CD4-positive, alpha-beta T cell (primary cell): ENCODE measurements at regions not wholly inside any gene's neighbourhood (a gene's known extent, or its start where the extent isn't known, plus 50 kb on each side); places are given as distances from the start of the nearest gene placed in this dataset.

ENCODE experiments used
- ATAC-seq: fragments of 200-7000 bp; cut with Tn5 transposase; one replicate; pipeline ENCODE4 v1.10.0; 2022; ENCODE audit warnings: mild to moderate bottlenecking; ENCODE audit not compliant: poor library complexity
- CTCF ChIA-PET: fragments of 350-600 bp; sonication (Branson Sonifier 250); formaldehyde crosslinking; loops from one replicate; lab custom pipeline; 2021; ENCODE audit warnings: antibody characterized with exemption, inconsistent platforms; lab: Charles Lee
- POLR2A ChIA-PET: fragments of 350-600 bp; sonication (Branson Sonifier 250); formaldehyde crosslinking; loops from one replicate; lab custom pipeline; 2021; ENCODE audit warnings: antibody characterized with exemption, inconsistent platforms; lab: Charles Lee
- DNase-seq, 14 experiments: peaks; one replicate each; pipeline ENCODE4 v3.0.0-alpha.2; 2013 to 2020; ENCODE audit warnings: mixed read lengths in 2 of 14
- H3K27ac ChIP-seq, 2 donors: one replicate each; pipeline versions ENCODE4 v1.5.1 to v1.7.0; 2013; ENCODE audit warnings: low read length in 2 of 2, low read depth in 1 of 2, mild to moderate bottlenecking in 1 of 2
- H3K27me3 ChIP-seq, 2 experiments: 1 replicate in 1 of 2; 2 replicates in 1 of 2; pipeline versions ENCODE4 v1.6.1 to v1.7.0; 2013; ENCODE audit warnings: low read length in 2 of 2, control low read depth in 1 of 2, mild to moderate bottlenecking in 1 of 2, moderate library complexity in 1 of 2; ENCODE audit not compliant: insufficient read depth in 2 of 2, control insufficient read depth in 1 of 2
- H3K36me3 ChIP-seq: one replicate; pipeline ENCODE4 v1.6.1; 2013; ENCODE audit warnings: low read length, control low read depth; ENCODE audit not compliant: insufficient read depth
- H3K4me1 ChIP-seq: one replicate; pipeline ENCODE4 v1.6.1; 2013; ENCODE audit warnings: low read length, control low read depth; ENCODE audit not compliant: insufficient read depth
- H3K4me3 ChIP-seq: one replicate; pipeline ENCODE4 v1.5.1; 2013; ENCODE audit warnings: mild to moderate bottlenecking, low read length, moderate library complexity
- H3K9me3 ChIP-seq, 2 experiments: 1 replicate in 1 of 2; 2 replicates in 1 of 2; pipeline versions ENCODE4 v1.6.1 to v1.7.0; 2013; ENCODE audit warnings: low read length in 2 of 2, mild to moderate bottlenecking in 2 of 2, control low read depth in 1 of 2, moderate library complexity in 1 of 2; ENCODE audit not compliant: control insufficient read depth in 1 of 2, insufficient read depth in 1 of 2
- H3K27ac Mint-ChIP-seq: one replicate; pipeline ENCODE4 v1.8.0; 2020; ENCODE audit warnings: mixed read lengths
- H3K27me3 Mint-ChIP-seq: one replicate; pipeline ENCODE4 v1.8.0; 2021; ENCODE audit warnings: mixed read lengths
- H3K36me3 Mint-ChIP-seq: one replicate; pipeline ENCODE4 v1.8.0; 2021; ENCODE audit warnings: low read depth, mixed read lengths
- H3K4me1 Mint-ChIP-seq: one replicate; pipeline ENCODE4 v1.8.0; 2021; ENCODE audit warnings: low read depth, mixed read lengths
- H3K4me3 Mint-ChIP-seq: one replicate; pipeline ENCODE4 v1.8.0; 2020; ENCODE audit warnings: mild to moderate bottlenecking, mixed read lengths
- H3K9me3 Mint-ChIP-seq: one replicate; pipeline ENCODE4 v1.8.0; 2020; ENCODE audit warnings: mixed read lengths
- CTCF ChIP-seq: fragments of 200-600 bp; IDR thresholded peaks from one replicate; pipeline ENCODE4 v1.8.0; 2022; ENCODE audit warnings: antibody characterized with exemption, mild to moderate bottlenecking
- intact Hi-C, 2 experiments: fragments of 100-400 bp; cut with DNase I in 1 of 2; cut with micrococcal nuclease in 1 of 2; formaldehyde crosslinking; loops; one replicate each; pipeline versions ENCODE4 v1.15.1 to v1.9.0; 2023 to 2025; cut with DNase I, micrococcal nuclease

- Mint-ChIP-seq H3K9me3 (no peaks in the 10 kb centered on the region), H3K4me3 (no peak overlapping the region), H3K27me3 (no peaks in the 10 kb centered on the region), H3K4me1 (no peaks in the 10 kb centered on the region), H3K36me3 (no peaks in the 10 kb centered on the region), H3K27ac (no peak overlapping the region)
- DNase-seq (no peak), ATAC-seq (no peak)
- no peak overlapping the region for H3K27ac ChIP-seq
- intact Hi-C loops, result no loop called here
- POLR2A ChIA-PET, result no interaction called here
- H3K36me3 ChIP-seq, result no peaks in the 10 kb centered on the region
- no peaks in the 10 kb centered on the region for H3K9me3 ChIP-seq
- no peaks in the 10 kb centered on the region for H3K4me1 ChIP-seq
- CTCF ChIA-PET, result no interaction called here
- no peak for TF ChIP-seq CTCF
- no peak overlapping the region for H3K4me3 ChIP-seq
- H3K27me3 ChIP-seq, result no peaks in the 10 kb centered on the region
These were observed 301.9 kb downstream of the TEX13C start for GRCh38 chrX:125621588-125621927.

GRCh38 chrX:125622899-125623298 lies 303.2 kb downstream of the TEX13C start:
- H3K27me3 Mint-ChIP-seq, result no peaks in the 10 kb centered on the region
- intact Hi-C loops, result no loop called here

GRCh38 chrX:125627676-125628075 lies 308.0 kb downstream of the TEX13C start:
- intact Hi-C loops, result no loop called here

More at GRCh38 chrX:125622899-125623298, 303.2 kb downstream of the TEX13C start:
- no peak overlapping the region for H3K4me3 Mint-ChIP-seq
- H3K4me3 ChIP-seq, result no peak overlapping the region
- H3K9me3 ChIP-seq, result no peaks in the 10 kb centered on the region
- DNase-seq, result no peak
- no peak for TF ChIP-seq CTCF
- POLR2A ChIA-PET, result no interaction called here
- no peaks in the 10 kb centered on the region for H3K36me3 Mint-ChIP-seq
- H3K27me3 ChIP-seq, result no peaks in the 10 kb centered on the region
- H3K4me1 Mint-ChIP-seq, result no peaks in the 10 kb centered on the region
- no peak overlapping the region for H3K27ac ChIP-seq
- no peak overlapping the region for H3K27ac Mint-ChIP-seq
- no peak for ATAC-seq
- H3K4me1 ChIP-seq, result no peaks in the 10 kb centered on the region
- CTCF ChIA-PET, result no interaction called here
- H3K36me3 ChIP-seq, result no peaks in the 10 kb centered on the region
- H3K9me3 Mint-ChIP-seq, result no peaks in the 10 kb centered on the region

More at GRCh38 chrX:125627676-125628075, 308.0 kb downstream of the TEX13C start:
- no peaks in the 10 kb centered on the region for H3K27me3 ChIP-seq
- Mint-ChIP-seq H3K36me3 (no peaks in the 10 kb centered on the region), H3K27me3 (no peaks in the 10 kb centered on the region), H3K27ac (no peak overlapping the region), H3K4me3 (no peak overlapping the region), H3K4me1 (no peaks in the 10 kb centered on the region), H3K9me3 (no peaks in the 10 kb centered on the region)
- ChIA-PET POLR2A (no interaction called here), CTCF (no interaction called here)
- H3K27ac ChIP-seq, result no peak overlapping the region
- H3K4me1 ChIP-seq, result no peaks in the 10 kb centered on the region
- no peak overlapping the region for H3K4me3 ChIP-seq
- TF ChIP-seq CTCF, result no peak
- ATAC-seq, result no peak
- no peaks in the 10 kb centered on the region for H3K9me3 ChIP-seq
- H3K36me3 ChIP-seq, result no peaks in the 10 kb centered on the region
- DNase-seq, result no peak
